PC-3 (cell line): ENCODE measurements at regions not wholly inside any gene's neighbourhood (a gene's known extent, or its start where the extent isn't known, plus 50 kb on each side); places are given as distances from the start of the nearest gene placed in this dataset.
"Not testable (repeated sequence)": the region's sequence is repeated elsewhere in the genome, so short reads cannot be mapped to it uniquely, and the experiment has no call there.

Experiments
- ATAC-seq: fragments of 200-7000 bp; cut with Tn5 transposase; 2 replicates; pipeline ENCODE4 v1.9.1; 2020; ENCODE audit warnings: mild to moderate bottlenecking, moderate library complexity
- BruUV-seq: library from RNA; stranded (reverse); fragments of 400-500 nt; replicated peaks from 2 replicates; lab custom pipeline; 2021; lab: Mats Ljungman, UMichigan
- CTCF ChIA-PET: fragments of 300-600 bp; sonication (Branson Sonifier 250); formaldehyde crosslinking; loops from one replicate; lab custom pipeline; 2022; ENCODE audit warnings: antibody characterized with exemption; lab: Charles Lee
- POLR2A ChIA-PET: fragments of 300-600 bp; sonication (Branson Sonifier 250); formaldehyde crosslinking; loops from one replicate; lab custom pipeline; 2022; ENCODE audit warnings: antibody characterized with exemption; ENCODE audit not compliant: unreplicated experiment; lab: Charles Lee
- DNase-seq: peaks from one replicate; pipeline ENCODE4 v3.0.0-alpha.2; 2015
- H2AFZ ChIP-seq: fragments of 300-600 bp; sonication (generic); 2 replicates; pipeline ENCODE4 v1.6.0; 2016; ENCODE audit warnings: antibody characterized with exemption, low read length
- H3F3A ChIP-seq: fragments of 300-600 bp; sonication (generic); one replicate; pipeline ENCODE4 v1.6.0; 2017; ENCODE audit warnings: antibody characterized with exemption, low read length, control low read depth, mild to moderate bottlenecking; ENCODE audit not compliant: unreplicated experiment
- H3K27ac ChIP-seq: fragments of 300-600 bp; sonication (generic); 2 replicates; pipeline ENCODE4 v1.5.1; 2016; ENCODE audit warnings: mild to moderate bottlenecking, low read length
- H3K27me3 ChIP-seq: fragments of 300-600 bp; sonication (generic); 2 replicates; pipeline ENCODE4 v1.6.1; 2016; ENCODE audit warnings: low read length, mixed read lengths
- H3K36me3 ChIP-seq: fragments of 300-600 bp; sonication (generic); 2 replicates; pipeline ENCODE4 v1.6.1; 2016; ENCODE audit warnings: low read depth, mixed run types, low read length, mixed read lengths
- H3K4me1 ChIP-seq: fragments of 300-600 bp; sonication (generic); 2 replicates; pipeline ENCODE4 v1.5.1; 2016; ENCODE audit warnings: low read length; ENCODE audit not compliant: insufficient read depth
- H3K4me2 ChIP-seq: fragments of 300-600 bp; sonication (generic); 2 replicates; pipeline ENCODE4 v1.6.0; 2016; ENCODE audit warnings: low read length
- H3K4me3 ChIP-seq: fragments of 300-600 bp; sonication (generic); 2 replicates; pipeline ENCODE4 v1.5.1; 2016; ENCODE audit warnings: mild to moderate bottlenecking, low read length, mixed read lengths
- H3K79me2 ChIP-seq: fragments of 300-600 bp; sonication (generic); 2 replicates; pipeline ENCODE4 v1.6.1; 2017; ENCODE audit warnings: low read length, mixed read lengths
- H3K9ac ChIP-seq: fragments of 300-600 bp; sonication (generic); 2 replicates; pipeline ENCODE4 v1.6.0; 2016; ENCODE audit warnings: mild to moderate bottlenecking, low read length
- H3K9me2 ChIP-seq: fragments of 300-600 bp; sonication (generic); replicated peaks from 2 replicates; pipeline ENCODE4 v1.6.1; 2016; ENCODE audit warnings: mixed run types, low read length, mixed read lengths
- H3K9me3 ChIP-seq: fragments of 300-600 bp; sonication (generic); 2 replicates; pipeline ENCODE4 v1.6.1; 2016; ENCODE audit warnings: low read length, mixed read lengths
- H4K20me1 ChIP-seq: fragments of 300-600 bp; sonication (generic); 2 replicates; pipeline ENCODE4 v1.6.1; 2016; ENCODE audit warnings: low read length, mixed read lengths
- CTCF ChIP-seq: fragments of 300-600 bp; sonication (generic); conservative IDR thresholded peaks from 2 replicates; pipeline ENCODE4 v1.5.1; 2017; ENCODE audit warnings: antibody characterized with exemption, low read depth, mild to moderate bottlenecking, low read length
- EZH2 ChIP-seq: fragments of 300-600 bp; sonication (generic); IDR thresholded peaks from one replicate; pipeline ENCODE4 v1.6.1; 2017; ENCODE audit warnings: antibody characterized with exemption, mild to moderate bottlenecking, low read length; ENCODE audit not compliant: unreplicated experiment
- EZH2phosphoT487 ChIP-seq: fragments of 300-600 bp; sonication (generic); IDR thresholded peaks from 2 replicates; pipeline ENCODE4 v1.6.1; 2018; ENCODE audit warnings: mild to moderate bottlenecking, antibody characterized with exemption, low read length, borderline replicate concordance
- intact Hi-C: fragments of 100-400 bp; cut with micrococcal nuclease; formaldehyde crosslinking; loops from 2 replicates; pipeline ENCODE4 v1.9.0; 2023

- H3K4me3 ChIP-seq, H3F3A ChIP-seq, H3K36me3 ChIP-seq, H3K4me2 ChIP-seq, ATAC-seq, H3K27ac ChIP-seq, H3K79me2 ChIP-seq, H3K9me3 ChIP-seq, H2AFZ ChIP-seq, H3K9ac ChIP-seq, POLR2A ChIA-PET, BruUV-seq, CTCF ChIA-PET, H3K9me2 ChIP-seq, DNase-seq, intact Hi-C loops, H4K20me1 ChIP-seq, H3K27me3 ChIP-seq: not testable (repeated sequence)
- peaks cover 15% of the 10 kb centered on the region for H3K4me1 ChIP-seq
Measured at GRCh38 chr21:31511999-31512398, 147.5 kb upstream of the SOD1 start.

GRCh38 chr21:31511258-31511657 lies 148.2 kb upstream of the SOD1 start:
- Histone ChIP-seq H3K9me2 (no peaks in the 10 kb centered on the region), H3K27ac (no peak overlapping the region), H3K9ac (no peak overlapping the region), H4K20me1 (no peaks in the 10 kb centered on the region), H3F3A (no peaks in the 10 kb centered on the region), H3K27me3 (no peaks in the 10 kb centered on the region), H3K9me3 (no peaks in the 10 kb centered on the region), H3K36me3 (no peaks in the 10 kb centered on the region), H3K4me3 (no peak overlapping the region), H3K4me1 (peaks cover 15% of the 10 kb centered on the region), H2AFZ (no peak overlapping the region), H3K79me2 (no peaks in the 10 kb centered on the region), H3K4me2 (no peak overlapping the region)
- intact Hi-C loops = no loop called here
- ATAC-seq (no peak), DNase-seq (no peak)
- CTCF ChIA-PET = no interaction called here
- POLR2A ChIA-PET = no interaction called here
- TF ChIP-seq EZH2 = no peak
- BruUV-seq = no TSS peak

- no peaks in the 10 kb centered on the region for H3K36me3 ChIP-seq
- peak overlapping the region; percentile 28; the same call in 1 of the 2 replicates for H3K4me3 ChIP-seq
- peak overlapping the region; percentile 85 for H2AFZ ChIP-seq
- peak; percentile 89 for ATAC-seq
- H3K27me3 ChIP-seq = no peaks in the 10 kb centered on the region
- no peaks in the 10 kb centered on the region for H3K9me3 ChIP-seq
- intact Hi-C loops = loop anchor here (5.0 kb wide), 2 partner anchors 73 to 157 kb away; no protein-coding TSS in a partner anchor
- CTCF ChIA-PET = no interaction called here
- peak; percentile 81 for DNase-seq
- H3F3A ChIP-seq = no peaks in the 10 kb centered on the region
- POLR2A ChIA-PET = no interaction called here
- peak overlapping the region; percentile 20; the same call in 1 of the 2 replicates for H3K9ac ChIP-seq
- no peaks in the 10 kb centered on the region for H4K20me1 ChIP-seq
- TF ChIP-seq EZH2phosphoT487 (no peak), CTCF (peak; percentile 86)
- H3K79me2 ChIP-seq = no peaks in the 10 kb centered on the region
- H3K4me1 ChIP-seq = peaks cover 15% of the 10 kb centered on the region
- no peaks in the 10 kb centered on the region for H3K9me2 ChIP-seq
- BruUV-seq = no TSS peak
- H3K4me2 ChIP-seq = peak overlapping the region; percentile 72
- H3K27ac ChIP-seq = peak overlapping the region; percentile 75
Measured at GRCh38 chr21:31509194-31510017, 150.1 kb upstream of the SOD1 start.
